Mesendoderm (in vitro differentiated cells): ENCODE measurements at regions not wholly inside any gene's neighbourhood (a gene's known extent, or its start where the extent isn't known, plus 50 kb on each side); places are given as distances from the start of the nearest gene placed in this dataset.

Experiments
- DNase-seq: peaks from one replicate; pipeline ENCODE4 v3.0.0; 2013
- H2AK5ac ChIP-seq: 2 replicates; pipeline ENCODE4 v1.6.1; 2013; ENCODE audit warnings: low read length, inconsistent platforms
- H2BK120ac ChIP-seq: 2 replicates; pipeline ENCODE4 v1.6.1; 2013; ENCODE audit warnings: low read depth, mild to moderate bottlenecking, low read length, moderate library complexity, mixed read lengths
- H2BK15ac ChIP-seq: replicated peaks from 2 replicates; pipeline ENCODE4 v1.6.1; 2013; ENCODE audit warnings: low read depth, mild to moderate bottlenecking, moderate library complexity
- H2BK5ac ChIP-seq: 2 replicates; pipeline ENCODE4 v1.6.1; 2013; ENCODE audit warnings: low read length, inconsistent platforms
- H3K18ac ChIP-seq: 2 replicates; pipeline ENCODE4 v1.6.1; 2013; ENCODE audit warnings: mild to moderate bottlenecking, low read length, mixed read lengths
- H3K23ac ChIP-seq: one replicate; pipeline ENCODE4 v1.6.1; 2013; ENCODE audit warnings: low read length
- H3K27ac ChIP-seq: 2 replicates; pipeline ENCODE4 v1.5.1; 2013; ENCODE audit warnings: low read depth, mild to moderate bottlenecking, inconsistent platforms, low read length, moderate library complexity
- H3K27me3 ChIP-seq: 2 replicates; pipeline ENCODE4 v1.6.1; 2013; ENCODE audit warnings: low read length, control low read depth, mild to moderate bottlenecking, inconsistent platforms; ENCODE audit not compliant: insufficient read depth, poor library complexity
- H3K36me3 ChIP-seq: 2 replicates; pipeline ENCODE4 v1.6.1; 2013; ENCODE audit warnings: low read length, inconsistent platforms; ENCODE audit not compliant: control insufficient read depth, insufficient read depth
- H3K4ac ChIP-seq: one replicate; pipeline ENCODE4 v1.6.1; 2013; ENCODE audit warnings: low read depth, mild to moderate bottlenecking, low read length, moderate library complexity
- H3K4me1 ChIP-seq: 2 replicates; pipeline ENCODE4 v1.6.1; 2013; ENCODE audit warnings: low read depth, low read length, inconsistent platforms; ENCODE audit not compliant: control insufficient read depth
- H3K4me2 ChIP-seq: 2 replicates; pipeline ENCODE4 v1.6.1; 2013; ENCODE audit warnings: low read length
- H3K4me3 ChIP-seq: 2 replicates; pipeline ENCODE4 v1.5.1; 2013; ENCODE audit warnings: mild to moderate bottlenecking, low read length
- H3K56ac ChIP-seq: one replicate; pipeline ENCODE4 v1.6.1; 2013; ENCODE audit warnings: low read length
- H3K79me1 ChIP-seq: 2 replicates; pipeline ENCODE4 v1.6.1; 2013; ENCODE audit warnings: low read length, inconsistent platforms
- H3K79me2 ChIP-seq: 2 replicates; pipeline ENCODE4 v1.6.1; 2013; ENCODE audit warnings: mild to moderate bottlenecking, low read length; ENCODE audit not compliant: control insufficient read depth, insufficient read depth
- H3K9ac ChIP-seq: 2 replicates; pipeline ENCODE4 v1.6.1; 2013; ENCODE audit warnings: low read length, inconsistent platforms
- H4K5ac ChIP-seq: one replicate; pipeline ENCODE4 v1.6.1; 2013; ENCODE audit warnings: low read length
- H4K8ac ChIP-seq: one replicate; pipeline ENCODE4 v1.6.1; 2013; ENCODE audit warnings: low read depth, mild to moderate bottlenecking, control low read depth, low read length, moderate library complexity
- WGBS: extraction: QIAGEN DNeasy Blood & Tissue Kit; methylation state at CpG from one replicate; pipeline ENCODE4 v1.1.7; 2013; ENCODE audit warnings: low lambda C conversion rate, missing lambda C conversion rate; ENCODE audit not compliant: insufficient coverage; ENCODE audit errors: extremely low coverage; 5-methylcytosine and 5-hydroxymethylcytosine counted together

DNA sequence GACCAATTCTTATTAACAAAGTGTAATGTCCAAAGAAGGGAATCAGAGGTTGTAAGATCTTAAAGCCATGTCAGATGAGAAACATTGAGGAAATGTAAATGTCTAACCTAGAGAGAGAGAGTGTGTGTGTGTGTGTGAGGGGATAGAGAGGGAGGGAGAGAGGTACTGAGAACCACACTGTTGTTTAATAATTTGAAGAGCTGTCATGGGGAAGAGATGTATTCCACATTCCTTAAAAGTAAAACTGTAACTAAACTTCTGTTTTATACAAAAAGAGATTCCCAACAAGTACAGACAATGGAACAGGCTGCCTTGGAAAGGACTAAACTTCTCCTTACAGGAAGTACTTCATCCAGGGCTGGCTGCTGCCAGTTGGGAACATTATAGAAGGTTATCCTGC is 68.9 kb upstream of the BOC start:
- H3K36me3 ChIP-seq, result no peaks in the 10 kb centered on the region
- H4K5ac ChIP-seq, result no peak overlapping the region
- H3K27me3 ChIP-seq, result no peaks in the 10 kb centered on the region
- H3K4me3 ChIP-seq, result no peak overlapping the region
- no peak for DNase-seq
- H4K8ac ChIP-seq, result no peak overlapping the region
- no peak overlapping the region for H2BK5ac ChIP-seq
- no peak overlapping the region for H2BK15ac ChIP-seq
- H2AK5ac ChIP-seq, result no peak overlapping the region
- H3K79me2 ChIP-seq, result no peaks in the 10 kb centered on the region
- H3K18ac ChIP-seq, result no peak overlapping the region
- no peaks in the 10 kb centered on the region for H3K4me1 ChIP-seq
- no peaks in the 10 kb centered on the region for H3K79me1 ChIP-seq
- H3K9ac ChIP-seq, result no peak overlapping the region
- no peak overlapping the region for H3K23ac ChIP-seq
- no peak overlapping the region for H3K27ac ChIP-seq
- H3K4me2 ChIP-seq, result no peak overlapping the region
- H3K56ac ChIP-seq, result no peak overlapping the region
- H2BK120ac ChIP-seq, result no peak overlapping the region
- H3K4ac ChIP-seq, result no peak overlapping the region

DNA sequence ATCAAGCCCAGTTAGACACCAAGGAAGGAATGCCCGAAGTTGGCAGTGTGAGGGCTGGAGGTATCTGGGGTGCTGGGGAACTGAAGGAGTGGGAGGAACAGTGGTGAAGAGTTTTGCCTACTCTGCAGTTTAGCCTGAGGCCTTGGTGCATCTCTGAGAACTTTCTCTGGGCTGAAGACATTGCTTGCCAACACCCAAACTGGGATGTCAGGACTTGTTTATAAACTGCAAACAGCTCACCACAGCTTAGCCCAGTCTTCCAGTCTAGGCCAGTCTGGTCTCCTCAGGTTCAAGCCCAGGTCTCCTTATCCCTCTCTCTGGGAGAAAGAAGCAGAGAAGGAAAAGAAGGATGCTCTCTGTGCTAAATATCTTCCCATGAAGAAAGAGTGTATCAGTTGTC is 68.0 kb upstream of the BOC start:
- Histone ChIP-seq H2BK120ac (no peak overlapping the region), H4K8ac (no peak overlapping the region), H2BK5ac (no peak overlapping the region), H2BK15ac (no peak overlapping the region), H3K56ac (no peak overlapping the region), H3K27ac (no peak overlapping the region), H3K4me2 (no peak overlapping the region), H3K4ac (no peak overlapping the region), H3K79me2 (no peaks in the 10 kb centered on the region), H3K23ac (no peak overlapping the region), H3K36me3 (no peaks in the 10 kb centered on the region), H4K5ac (no peak overlapping the region), H3K18ac (no peak overlapping the region), H3K27me3 (no peaks in the 10 kb centered on the region), H3K4me1 (peaks cover under 1% of the 10 kb centered on the region), H3K4me3 (no peak overlapping the region), H3K79me1 (no peaks in the 10 kb centered on the region), H2AK5ac (no peak overlapping the region), H3K9ac (no peak overlapping the region)
- no peak for DNase-seq
- no CpG with 5 or more reads among the region's 1 CpG for WGBS

DNA sequence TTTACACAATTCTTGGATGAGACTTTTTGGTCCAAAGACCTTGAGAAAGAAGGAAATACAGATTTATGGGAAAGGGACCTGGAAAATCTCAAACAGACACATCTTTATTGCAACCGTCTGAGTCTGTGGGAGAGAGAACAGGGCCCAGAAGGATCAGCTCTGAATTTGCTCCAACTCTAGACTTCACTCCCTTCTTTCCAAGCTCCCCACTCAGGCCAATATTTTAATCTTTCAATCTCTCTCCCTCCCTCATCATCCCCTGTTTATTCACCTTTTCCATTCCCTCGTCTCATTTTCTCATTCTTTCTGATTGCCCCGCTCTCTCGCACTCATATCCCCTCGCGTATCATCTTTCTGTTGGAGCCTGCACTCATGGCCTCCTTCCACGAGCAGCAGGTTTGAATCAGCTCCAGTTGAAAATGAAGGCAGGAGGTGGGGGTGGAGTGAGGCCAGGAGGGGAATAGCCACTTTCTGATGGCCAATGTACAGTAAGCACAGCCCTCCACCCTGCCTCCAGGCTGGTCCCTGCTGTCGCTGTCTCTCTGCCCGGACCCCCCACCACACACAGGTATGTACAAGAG is 63.6 kb upstream of the BOC start:
- H3K4me2 ChIP-seq, result no peak overlapping the region

DNA sequence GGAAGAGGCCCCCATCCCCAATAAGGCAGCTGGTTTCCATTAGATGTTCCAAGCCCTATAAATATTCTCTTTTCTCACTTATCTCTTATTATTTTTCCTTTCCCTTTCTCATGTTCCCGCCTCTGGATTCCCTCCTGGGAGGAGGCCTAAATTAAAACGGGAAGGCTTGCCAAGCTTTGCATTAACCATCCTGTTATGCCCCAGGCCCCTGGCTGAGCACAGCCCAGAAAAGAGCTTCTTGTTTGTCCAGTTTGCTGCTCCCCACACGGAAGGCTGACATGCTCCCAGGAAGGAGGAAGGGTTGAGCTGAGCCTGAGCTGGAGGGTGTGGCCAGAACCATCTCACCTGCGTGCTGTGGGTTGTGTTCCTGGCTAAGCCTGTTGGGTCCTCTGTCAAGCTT is 63.1 kb upstream of the BOC start:
- H3K56ac ChIP-seq, result no peak overlapping the region
- no peak overlapping the region for H2BK5ac ChIP-seq
- no peak for DNase-seq
- no peaks in the 10 kb centered on the region for H3K79me1 ChIP-seq
- no peaks in the 10 kb centered on the region for H3K36me3 ChIP-seq
- no peak overlapping the region for H3K4ac ChIP-seq
- no peak overlapping the region for H3K4me3 ChIP-seq
- H3K27ac ChIP-seq, result no peak overlapping the region
- H3K4me1 ChIP-seq, result peaks cover 6% of the 10 kb centered on the region
- H3K79me2 ChIP-seq, result no peaks in the 10 kb centered on the region
- no peaks in the 10 kb centered on the region for H3K27me3 ChIP-seq
- no peak overlapping the region for H4K8ac ChIP-seq
- H2BK15ac ChIP-seq, result no peak overlapping the region
- H3K4me2 ChIP-seq, result no peak overlapping the region
- H2AK5ac ChIP-seq, result no peak overlapping the region
- no peak overlapping the region for H4K5ac ChIP-seq
- no peak overlapping the region for H3K23ac ChIP-seq
- H3K9ac ChIP-seq, result no peak overlapping the region
- H2BK120ac ChIP-seq, result no peak overlapping the region
- H3K18ac ChIP-seq, result no peak overlapping the region
- WGBS, result no CpG with 5 or more reads among the region's 4 CpGs

More for the DNA sequence above, 63.6 kb upstream of the BOC start:
- no peak for DNase-seq
- Histone ChIP-seq H3K18ac (no peak overlapping the region), H3K79me1 (no peaks in the 10 kb centered on the region), H3K27me3 (no peaks in the 10 kb centered on the region), H3K56ac (no peak overlapping the region), H3K4ac (no peak overlapping the region), H3K23ac (no peak overlapping the region), H4K5ac (no peak overlapping the region), H3K79me2 (no peaks in the 10 kb centered on the region), H2BK5ac (no peak overlapping the region), H3K36me3 (no peaks in the 10 kb centered on the region), H3K4me3 (no peak overlapping the region), H4K8ac (no peak overlapping the region), H3K4me1 (peaks cover 6% of the 10 kb centered on the region), H3K27ac (no peak overlapping the region), H3K9ac (no peak overlapping the region), H2BK15ac (no peak overlapping the region), H2BK120ac (no peak overlapping the region), H2AK5ac (no peak overlapping the region)
- 100% methylated on average over 5 of the region's 9 CpGs for WGBS

DNA sequence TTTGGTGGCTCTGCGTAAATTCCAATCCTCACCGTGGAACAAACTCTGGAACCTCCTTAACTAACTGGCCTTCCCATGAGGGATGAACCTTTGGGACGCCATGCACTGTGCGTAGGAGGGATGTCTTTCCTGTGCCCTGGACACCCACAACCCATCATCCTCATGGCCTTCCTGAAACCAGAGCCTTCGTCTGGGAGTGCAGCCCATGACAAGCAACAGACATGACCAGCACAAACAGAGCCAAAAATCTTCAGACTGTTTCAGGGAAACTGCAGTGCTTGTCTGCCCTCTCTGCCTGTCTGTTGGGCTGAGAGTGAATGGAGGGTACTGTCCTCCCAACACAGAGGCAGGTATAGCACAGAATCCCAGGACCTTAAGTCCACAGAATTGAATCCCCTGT is 61.1 kb upstream of the BOC start:
- Histone ChIP-seq H3K4me1 (peaks cover 6% of the 10 kb centered on the region), H2BK15ac (no peak overlapping the region), H3K79me2 (no peaks in the 10 kb centered on the region), H3K18ac (no peak overlapping the region), H3K56ac (no peak overlapping the region), H3K4ac (no peak overlapping the region), H4K8ac (no peak overlapping the region), H2BK5ac (no peak overlapping the region), H3K79me1 (no peaks in the 10 kb centered on the region), H2AK5ac (no peak overlapping the region), H4K5ac (no peak overlapping the region), H3K4me3 (no peak overlapping the region), H3K36me3 (no peaks in the 10 kb centered on the region), H3K27me3 (no peaks in the 10 kb centered on the region), H3K9ac (no peak overlapping the region), H3K23ac (no peak overlapping the region), H3K4me2 (no peak overlapping the region), H3K27ac (no peak overlapping the region), H2BK120ac (no peak overlapping the region)
- WGBS, result no CpG with 5 or more reads among the region's 5 CpGs
- DNase-seq, result no peak

DNA sequence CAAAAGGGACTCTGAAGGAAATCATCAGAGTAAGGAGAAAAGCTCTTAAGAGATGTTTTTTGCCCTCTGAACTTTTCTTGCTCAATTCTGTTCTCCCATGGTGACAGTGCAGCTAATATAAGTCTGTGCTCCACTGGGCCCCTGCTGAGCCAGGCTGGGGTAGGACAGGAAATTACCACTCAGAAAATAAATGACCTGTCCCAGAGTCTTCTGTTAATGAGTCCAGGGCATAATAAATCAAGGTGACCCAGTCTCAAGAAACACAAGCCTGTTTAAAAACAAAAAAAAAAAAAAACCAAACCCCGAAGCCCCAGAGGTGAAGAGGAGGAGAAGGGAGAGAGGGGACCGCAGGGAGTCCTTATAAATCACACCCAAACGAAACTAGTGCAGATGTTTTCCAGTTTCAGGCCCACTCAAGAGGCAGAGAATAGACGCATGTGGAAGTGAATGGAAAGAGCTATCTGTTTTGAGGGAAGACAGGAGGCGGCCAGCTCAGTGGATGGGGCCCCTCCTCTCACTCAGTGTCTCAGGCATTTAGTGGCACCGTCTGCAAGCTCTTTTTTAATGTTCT is 59.8 kb upstream of the BOC start:
- Histone ChIP-seq H3K4me2 (no peak overlapping the region), H3K79me2 (no peaks in the 10 kb centered on the region), H3K79me1 (no peaks in the 10 kb centered on the region), H2BK15ac (no peak overlapping the region), H2AK5ac (no peak overlapping the region), H3K27me3 (no peaks in the 10 kb centered on the region), H3K4me3 (no peak overlapping the region), H3K4ac (no peak overlapping the region), H3K23ac (no peak overlapping the region), H2BK120ac (no peak overlapping the region), H4K5ac (no peak overlapping the region), H3K4me1 (peaks cover 6% of the 10 kb centered on the region), H2BK5ac (no peak overlapping the region), H3K36me3 (no peaks in the 10 kb centered on the region), H3K56ac (no peak overlapping the region), H3K18ac (no peak overlapping the region), H4K8ac (no peak overlapping the region), H3K27ac (no peak overlapping the region), H3K9ac (no peak overlapping the region)
- WGBS, result no CpG with 5 or more reads among the region's 6 CpGs
- DNase-seq, result no peak
